ENCODE measurements at regions not wholly inside any gene's neighbourhood (a gene's known extent, or its start where the extent isn't known, plus 50 kb on each side); places are given as distances from the start of the nearest gene placed in this dataset.
"Not testable (repeated sequence)": the region's sequence is repeated elsewhere in the genome, so short reads cannot be mapped to it uniquely, and the experiment has no call there.

- TF ChIP-seq, protein P1, sequence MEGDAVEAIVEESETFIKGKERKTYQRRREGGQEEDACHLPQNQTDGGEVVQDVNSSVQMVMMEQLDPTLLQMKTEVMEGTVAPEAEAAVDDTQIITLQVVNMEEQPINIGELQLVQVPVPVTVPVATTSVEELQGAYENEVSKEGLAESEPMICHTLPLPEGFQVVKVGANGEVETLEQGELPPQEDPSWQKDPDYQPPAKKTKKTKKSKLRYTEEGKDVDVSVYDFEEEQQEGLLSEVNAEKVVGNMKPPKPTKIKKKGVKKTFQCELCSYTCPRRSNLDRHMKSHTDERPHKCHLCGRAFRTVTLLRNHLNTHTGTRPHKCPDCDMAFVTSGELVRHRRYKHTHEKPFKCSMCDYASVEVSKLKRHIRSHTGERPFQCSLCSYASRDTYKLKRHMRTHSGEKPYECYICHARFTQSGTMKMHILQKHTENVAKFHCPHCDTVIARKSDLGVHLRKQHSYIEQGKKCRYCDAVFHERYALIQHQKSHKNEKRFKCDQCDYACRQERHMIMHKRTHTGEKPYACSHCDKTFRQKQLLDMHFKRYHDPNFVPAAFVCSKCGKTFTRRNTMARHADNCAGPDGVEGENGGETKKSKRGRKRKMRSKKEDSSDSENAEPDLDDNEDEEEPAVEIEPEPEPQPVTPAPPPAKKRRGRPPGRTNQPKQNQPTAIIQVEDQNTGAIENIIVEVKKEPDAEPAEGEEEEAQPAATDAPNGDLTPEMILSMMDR (IDR thresholded peaks at IDR 0.05 in 2 of 3, conservative IDR thresholded peaks at IDR 0.05 in 1 of 3; ENCODE audit: borderline replicate concordance in 1 of 3, insufficient read depth in 1 of 3, low read depth in 2 of 3, low read length in 2 of 3), result no peak
- TF ChIP-seq SP1 (IDR thresholded peaks at IDR 0.05; ENCODE audit: low read depth), result no peak
- no peak for TF ChIP-seq POLR2A (IDR thresholded peaks at IDR 0.05; ENCODE audit: borderline replicate concordance, extremely low read depth, insufficient read depth, insufficient read length)
- no peak for TF ChIP-seq EGR1 (IDR thresholded peaks at IDR 0.05; ENCODE audit: low read depth)
- no peak for TF ChIP-seq CEBPB (IDR thresholded peaks at IDR 0.05; ENCODE audit: low read depth)
- no peak for TF ChIP-seq POLR2AphosphoS5 (IDR thresholded peaks at IDR 0.05; ENCODE audit: low read depth, low read length)
- no peak for TF ChIP-seq SRF (IDR thresholded peaks at IDR 0.05; ENCODE audit: low read depth)
Measured at GRCh38 chr7:131083781-131084180, 243.9 kb upstream of the MKLN1 start (continued).

DNA sequence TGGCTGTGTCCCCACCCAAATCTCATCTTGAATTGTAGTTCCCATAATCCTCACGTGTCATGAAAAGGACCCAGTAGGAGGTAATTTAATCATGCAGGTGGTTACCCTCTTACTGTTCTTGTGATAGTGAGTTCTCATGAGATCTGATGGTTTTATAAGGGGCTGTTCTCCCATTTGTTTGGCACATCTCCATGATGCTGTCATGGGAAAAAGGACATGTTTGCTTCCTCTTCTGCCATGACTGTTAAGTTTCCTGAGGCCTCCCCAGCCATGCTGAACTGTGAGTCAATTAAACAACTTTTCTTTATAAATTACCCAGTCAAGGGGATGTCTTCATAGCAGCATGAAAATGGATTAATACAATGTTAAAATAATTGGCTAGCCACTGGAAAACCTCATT lies 243.3 kb upstream of the MKLN1 start:
- POLR2A ChIA-PET; H3K36me3 ChIP-seq (ENCODE audit: control insufficient read depth in 1 of 2, insufficient read depth in 2 of 2, low read length in 2 of 2); H3K27me3 ChIP-seq (ENCODE audit: insufficient read depth, low read length); H2AFZ ChIP-seq (ENCODE audit: low read depth, low read length, poor library complexity, severe bottlenecking); H4K20me1 ChIP-seq (ENCODE audit: insufficient read depth); H3K9me3 ChIP-seq (ENCODE audit: control insufficient read depth in 1 of 2, insufficient read depth in 1 of 2, low read depth in 1 of 2, low read length in 2 of 2); DNase-seq (ENCODE audit: low read depth, low spot score); BruUV-seq (replicated peaks); H3K4me3 ChIP-seq (replicated peaks in 1 of 2; ENCODE audit: low read depth in 1 of 2, low read length in 2 of 2); H3K9ac ChIP-seq (ENCODE audit: low read length); H3K27ac ChIP-seq (ENCODE audit: low read depth, low read length); H3K4me1 ChIP-seq (ENCODE audit: control insufficient read depth in 1 of 2, insufficient read depth in 2 of 2, low read length in 2 of 2); H3K4me2 ChIP-seq (ENCODE audit: low read length); H3K9me2 ChIP-seq (ENCODE audit: insufficient read depth); CTCF ChIA-PET; RAD21 ChIA-PET (ENCODE audit: low non-redundant PET in 1 of 2, low total read pairs in 2 of 2, uncharacterized antibody in 2 of 2, unreplicated experiment in 2 of 2); ATAC-seq; intact Hi-C loops (cut with micrococcal nuclease): not testable (repeated sequence)
- H3K79me2 ChIP-seq (ENCODE audit: insufficient read depth, low read length), result peaks cover 57% of the 10 kb centered on the region
